Natural killer cell (primary cell): ENCODE measurements at regions not wholly inside any gene's neighbourhood (a gene's known extent, or its start where the extent isn't known, plus 50 kb on each side); places are given as distances from the start of the nearest gene placed in this dataset.

Experiments
- ATAC-seq, 3 donors: fragments of 150-1000 bp in 2 of 3; fragments of 200-7000 bp in 1 of 3; cut with Tn5 transposase; 1 replicate in 1 of 3; 2 replicates in 2 of 3; pipeline ENCODE4 v1.10.0; 2021; ENCODE audit warnings: mild to moderate bottlenecking in 2 of 3, moderate library complexity in 2 of 3
- DNase-seq, 2 donors: peaks; one replicate each; pipeline versions ENCODE4 v3.0.0 to v3.0.0-alpha.2; 2013 to 2021; ENCODE audit warnings: mixed read lengths in 1 of 2
- H3K27ac ChIP-seq: one replicate; pipeline ENCODE4 v1.5.1; 2013; ENCODE audit warnings: mild to moderate bottlenecking, low read length
- H3K27me3 ChIP-seq: one replicate; pipeline ENCODE4 v1.6.1; 2013; ENCODE audit warnings: low read length; ENCODE audit not compliant: control insufficient read depth, insufficient read depth
- H3K36me3 ChIP-seq: one replicate; pipeline ENCODE4 v1.6.1; 2013; ENCODE audit warnings: low read length; ENCODE audit not compliant: control insufficient read depth, insufficient read depth
- H3K4me1 ChIP-seq: one replicate; pipeline ENCODE4 v1.6.1; 2013; ENCODE audit warnings: low read length; ENCODE audit not compliant: control insufficient read depth, insufficient read depth
- H3K4me3 ChIP-seq: one replicate; pipeline ENCODE4 v1.5.1; 2013; ENCODE audit warnings: low read length
- H3K9me3 ChIP-seq: one replicate; pipeline ENCODE4 v1.6.1; 2013; ENCODE audit warnings: low read length; ENCODE audit not compliant: control insufficient read depth, insufficient read depth
- H3K27ac Mint-ChIP-seq, 2 donors: one replicate each; pipeline ENCODE4 v1.8.0; 2022; ENCODE audit warnings: mild to moderate bottlenecking in 2 of 2, mixed read lengths in 2 of 2, moderate library complexity in 1 of 2
- H3K27me3 Mint-ChIP-seq, 2 donors: one replicate each; pipeline ENCODE4 v1.8.0; 2022; ENCODE audit warnings: low read depth in 2 of 2, mixed read lengths in 2 of 2
- H3K36me3 Mint-ChIP-seq: one replicate; pipeline ENCODE4 v1.8.0; 2022; ENCODE audit warnings: mixed read lengths
- H3K4me1 Mint-ChIP-seq, 2 donors: one replicate each; pipeline ENCODE4 v1.8.0; 2022; ENCODE audit warnings: mixed read lengths in 2 of 2
- H3K4me3 Mint-ChIP-seq: one replicate; pipeline ENCODE4 v1.8.0; 2022; ENCODE audit warnings: mild to moderate bottlenecking, moderate library complexity, mixed read lengths
- H3K9me3 Mint-ChIP-seq, 2 donors: one replicate each; pipeline ENCODE4 v1.8.0; 2022; ENCODE audit warnings: mixed read lengths in 2 of 2
- WGBS: methylation state at CpG from one replicate; pipeline ENCODE4 v1.1.7; 2013; ENCODE audit warnings: missing lambda C conversion rate; ENCODE audit not compliant: insufficient coverage; 5-methylcytosine and 5-hydroxymethylcytosine counted together
- intact Hi-C: fragments of 100-400 bp; cut with micrococcal nuclease; formaldehyde crosslinking; loops from one replicate; pipeline ENCODE4 v1.14.2; 2022
- TF ChIP-seq, protein P1 (sequence below): fragments of 200-600 bp; IDR thresholded peaks from one replicate; pipeline ENCODE4 v1.8.0; 2022; ENCODE audit warnings: antibody characterized with exemption

DNA sequence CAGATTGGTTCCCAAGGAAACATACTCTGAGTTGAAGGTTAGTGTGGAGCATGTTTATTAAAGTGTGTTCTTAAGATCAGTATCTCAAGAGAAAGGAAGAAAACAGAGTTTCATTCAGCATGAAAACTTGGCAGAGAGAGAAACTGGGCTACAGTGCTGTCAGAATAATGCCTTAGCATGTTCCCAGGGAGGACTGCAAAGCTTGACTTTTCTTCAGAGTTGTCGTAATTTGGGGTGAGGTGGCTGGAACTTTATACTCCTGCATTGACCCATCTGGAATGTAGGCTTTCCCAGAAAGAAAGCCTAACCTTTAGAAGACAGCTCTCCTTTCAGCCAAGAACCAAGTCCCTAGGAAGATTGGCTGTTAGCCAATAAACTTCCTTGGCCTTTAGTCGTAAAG, 190.8 kb upstream of the CNTN5 start:
- DNase-seq (no peak), ATAC-seq (no peak)
- Histone ChIP-seq H3K36me3 (no peaks in the 10 kb centered on the region), H3K27ac (no peak overlapping the region), H3K27me3 (no peaks in the 10 kb centered on the region), H3K9me3 (peaks cover 5% of the 10 kb centered on the region), H3K4me1 (no peaks in the 10 kb centered on the region), H3K4me3 (no peak overlapping the region)
- no peak overlapping the region for H3K27ac Mint-ChIP-seq
- WGBS = 89% methylated on average over 2 of the region's 2 CpGs
- peaks cover 18 to 36% of the 10 kb centered on the region in 2 donors for H3K9me3 Mint-ChIP-seq
- intact Hi-C loops = no loop called here
- H3K4me3 Mint-ChIP-seq = no peak overlapping the region
- TF ChIP-seq, protein P1, sequence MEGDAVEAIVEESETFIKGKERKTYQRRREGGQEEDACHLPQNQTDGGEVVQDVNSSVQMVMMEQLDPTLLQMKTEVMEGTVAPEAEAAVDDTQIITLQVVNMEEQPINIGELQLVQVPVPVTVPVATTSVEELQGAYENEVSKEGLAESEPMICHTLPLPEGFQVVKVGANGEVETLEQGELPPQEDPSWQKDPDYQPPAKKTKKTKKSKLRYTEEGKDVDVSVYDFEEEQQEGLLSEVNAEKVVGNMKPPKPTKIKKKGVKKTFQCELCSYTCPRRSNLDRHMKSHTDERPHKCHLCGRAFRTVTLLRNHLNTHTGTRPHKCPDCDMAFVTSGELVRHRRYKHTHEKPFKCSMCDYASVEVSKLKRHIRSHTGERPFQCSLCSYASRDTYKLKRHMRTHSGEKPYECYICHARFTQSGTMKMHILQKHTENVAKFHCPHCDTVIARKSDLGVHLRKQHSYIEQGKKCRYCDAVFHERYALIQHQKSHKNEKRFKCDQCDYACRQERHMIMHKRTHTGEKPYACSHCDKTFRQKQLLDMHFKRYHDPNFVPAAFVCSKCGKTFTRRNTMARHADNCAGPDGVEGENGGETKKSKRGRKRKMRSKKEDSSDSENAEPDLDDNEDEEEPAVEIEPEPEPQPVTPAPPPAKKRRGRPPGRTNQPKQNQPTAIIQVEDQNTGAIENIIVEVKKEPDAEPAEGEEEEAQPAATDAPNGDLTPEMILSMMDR = no peak
- H3K4me1 Mint-ChIP-seq = no peaks in the 10 kb centered on the region
- no peaks in the 10 kb centered on the region for H3K36me3 Mint-ChIP-seq
- no peaks in the 10 kb centered on the region for H3K27me3 Mint-ChIP-seq

DNA sequence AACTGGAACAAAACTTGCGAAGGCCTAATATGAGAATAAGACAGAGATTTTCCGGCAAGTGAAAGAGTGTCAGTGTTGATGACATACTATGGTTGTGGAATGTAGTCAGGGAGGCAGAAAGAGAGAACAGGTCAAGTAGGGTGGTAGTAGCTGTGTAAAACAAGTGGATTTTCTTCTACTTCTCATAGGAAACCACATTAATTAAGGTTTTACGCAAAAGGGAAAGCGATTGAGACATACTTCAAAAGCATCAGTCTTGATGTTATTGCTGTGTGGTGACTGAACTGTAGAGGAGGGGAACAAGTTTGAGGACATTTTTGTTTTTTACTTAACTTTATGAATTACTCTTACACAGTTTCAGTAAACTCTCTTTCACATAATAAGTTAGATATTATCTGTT, 186.0 kb upstream of the CNTN5 start:
- H3K9me3 ChIP-seq = peaks cover 5% of the 10 kb centered on the region
- TF ChIP-seq, protein P1 = no peak
- H3K27ac ChIP-seq = no peak overlapping the region
- H3K36me3 ChIP-seq = no peaks in the 10 kb centered on the region
- intact Hi-C loops = no loop called here
- ATAC-seq = no peak
- WGBS = 93% methylated on average over 2 of the region's 4 CpGs
- Mint-ChIP-seq H3K36me3 (no peaks in the 10 kb centered on the region), H3K9me3 (peaks cover 10 to 20% of the 10 kb centered on the region in 2 donors), H3K27ac (no peak overlapping the region), H3K27me3 (no peaks in the 10 kb centered on the region), H3K4me1 (no peaks in the 10 kb centered on the region), H3K4me3 (no peak overlapping the region)
- no peak overlapping the region for H3K4me3 ChIP-seq
- DNase-seq = no peak
- no peaks in the 10 kb centered on the region for H3K4me1 ChIP-seq
- H3K27me3 ChIP-seq = no peaks in the 10 kb centered on the region

DNA sequence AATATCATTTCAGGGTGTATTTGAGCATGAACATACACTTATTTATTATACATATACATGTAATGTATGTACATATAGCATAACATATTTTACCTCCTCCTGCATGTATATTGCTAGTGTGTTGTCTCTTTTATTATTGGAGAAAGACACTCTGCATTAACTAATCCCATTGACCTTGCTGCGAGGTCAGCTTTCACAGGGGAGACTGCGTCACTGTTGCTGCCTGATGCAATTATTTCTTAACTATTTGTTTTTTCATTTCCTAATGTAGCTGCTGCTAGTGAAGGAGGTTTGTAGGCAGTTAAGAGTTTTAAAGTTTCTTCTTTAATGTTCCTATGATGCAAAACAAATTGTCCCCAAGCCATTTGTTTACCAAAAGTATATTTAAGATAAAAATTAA, 185.4 kb upstream of the CNTN5 start:
- no peak overlapping the region for H3K27ac ChIP-seq
- intact Hi-C loops = no loop called here
- ATAC-seq = no peak
- peaks cover under 1% of the 10 kb centered on the region for H3K9me3 ChIP-seq
- H3K4me1 ChIP-seq = no peaks in the 10 kb centered on the region
- no peaks in the 10 kb centered on the region for H3K36me3 ChIP-seq
- H3K27ac Mint-ChIP-seq = no peak overlapping the region
- no peaks in the 10 kb centered on the region for H3K4me1 Mint-ChIP-seq
- no peak overlapping the region for H3K4me3 ChIP-seq
- TF ChIP-seq, protein P1 = no peak
- WGBS = 80% methylated on average over 1 of the region's 2 CpGs
- no peaks in the 10 kb centered on the region for H3K27me3 ChIP-seq
- no peak for DNase-seq
- peaks cover 9 to 18% of the 10 kb centered on the region in 2 donors for H3K9me3 Mint-ChIP-seq
- H3K36me3 Mint-ChIP-seq = no peaks in the 10 kb centered on the region
- H3K4me3 Mint-ChIP-seq = no peak overlapping the region
- no peaks in the 10 kb centered on the region for H3K27me3 Mint-ChIP-seq

DNA sequence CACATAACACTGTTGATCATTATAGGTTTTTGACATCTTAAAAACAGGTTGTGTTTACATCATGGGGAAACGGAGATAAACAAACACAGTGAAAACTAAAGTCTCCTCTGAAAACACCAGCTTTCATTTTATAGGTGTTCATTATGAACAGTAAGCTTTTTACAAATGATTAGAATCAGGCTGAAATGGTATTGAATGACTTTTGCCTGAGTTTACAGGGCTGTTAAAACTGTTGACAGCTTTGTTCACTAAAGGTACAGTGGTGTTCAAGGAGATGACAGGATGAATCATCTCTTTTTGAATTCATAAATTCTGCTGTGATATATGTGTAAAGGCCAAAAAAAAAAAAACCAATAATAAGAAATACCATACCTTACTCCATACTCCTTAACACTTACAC, 184.6 kb upstream of the CNTN5 start:
- H3K27ac Mint-ChIP-seq = no peak overlapping the region
- H3K9me3 Mint-ChIP-seq = peaks cover 9 to 21% of the 10 kb centered on the region in 2 donors
- peaks cover 2% of the 10 kb centered on the region for H3K36me3 Mint-ChIP-seq
- Histone ChIP-seq H3K9me3 (no peaks in the 10 kb centered on the region), H3K36me3 (no peaks in the 10 kb centered on the region), H3K27me3 (no peaks in the 10 kb centered on the region), H3K4me3 (no peak overlapping the region), H3K27ac (no peak overlapping the region), H3K4me1 (no peaks in the 10 kb centered on the region)
- no peaks in the 10 kb centered on the region for H3K4me1 Mint-ChIP-seq
- intact Hi-C loops = no loop called here
- no peaks in the 10 kb centered on the region for H3K27me3 Mint-ChIP-seq
- no peak for DNase-seq
- TF ChIP-seq, protein P1 = no peak
- no peak for ATAC-seq
- no peak overlapping the region for H3K4me3 Mint-ChIP-seq
- WGBS = no CpG with 5 or more reads among the region's 1 CpG
